Fibroblast of skin of right quadriceps (primary cell): ENCODE measurements at regions not wholly inside any gene's neighbourhood (a gene's known extent, or its start where the extent isn't known, plus 50 kb on each side); places are given as distances from the start of the nearest gene placed in this dataset.
A peak's percentile ranks its signal among the peaks of the same experiment; 100 is the strongest.
"Not testable (repeated sequence)": the region's sequence is repeated elsewhere in the genome, so short reads cannot be mapped to it uniquely, and the experiment has no call there.

Source experiments
- DNase-seq: peaks from one replicate; pipeline ENCODE4 v3.0.0-alpha.2; 2013

DNA sequence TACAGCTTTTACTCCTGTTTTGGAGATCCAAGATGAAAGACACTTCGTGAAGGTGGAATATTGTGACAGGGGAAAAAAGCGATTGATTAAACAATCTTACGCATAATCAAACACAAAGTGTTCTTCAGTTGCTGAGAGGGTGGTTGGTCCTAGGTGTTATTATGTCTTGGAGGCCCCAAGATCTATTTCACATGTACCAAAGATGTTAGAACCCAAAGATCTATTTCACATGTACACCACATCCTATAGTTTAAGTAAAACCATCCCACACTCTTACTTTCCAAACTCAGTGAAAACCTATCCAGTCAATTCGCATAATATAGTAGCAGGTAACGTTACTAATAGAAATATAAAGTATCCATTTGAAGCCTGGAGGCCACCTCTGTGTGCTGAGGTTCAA, 242.6 kb upstream of the MAF start:
- no peak for DNase-seq

DNA sequence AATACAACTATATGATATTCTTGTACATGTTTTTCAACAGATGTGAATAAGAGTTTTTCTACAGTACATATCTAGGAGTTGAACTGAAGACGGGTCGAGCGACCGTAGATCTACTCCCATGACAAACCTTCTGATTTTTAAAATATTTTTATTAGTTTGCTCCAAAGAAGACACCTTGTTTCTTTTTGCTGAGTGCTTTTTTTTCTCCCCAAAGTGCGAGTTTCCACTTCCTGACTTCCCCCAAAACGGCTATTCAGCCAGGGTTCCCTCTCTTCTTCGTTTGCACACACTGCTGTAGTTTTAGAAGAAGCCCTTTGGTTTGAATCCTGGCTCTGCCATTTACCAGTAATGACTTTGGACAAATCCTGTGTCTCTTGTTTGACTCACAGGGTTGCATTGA, 241.7 kb upstream of the MAF start:
- DNase-seq, result no peak

DNA sequence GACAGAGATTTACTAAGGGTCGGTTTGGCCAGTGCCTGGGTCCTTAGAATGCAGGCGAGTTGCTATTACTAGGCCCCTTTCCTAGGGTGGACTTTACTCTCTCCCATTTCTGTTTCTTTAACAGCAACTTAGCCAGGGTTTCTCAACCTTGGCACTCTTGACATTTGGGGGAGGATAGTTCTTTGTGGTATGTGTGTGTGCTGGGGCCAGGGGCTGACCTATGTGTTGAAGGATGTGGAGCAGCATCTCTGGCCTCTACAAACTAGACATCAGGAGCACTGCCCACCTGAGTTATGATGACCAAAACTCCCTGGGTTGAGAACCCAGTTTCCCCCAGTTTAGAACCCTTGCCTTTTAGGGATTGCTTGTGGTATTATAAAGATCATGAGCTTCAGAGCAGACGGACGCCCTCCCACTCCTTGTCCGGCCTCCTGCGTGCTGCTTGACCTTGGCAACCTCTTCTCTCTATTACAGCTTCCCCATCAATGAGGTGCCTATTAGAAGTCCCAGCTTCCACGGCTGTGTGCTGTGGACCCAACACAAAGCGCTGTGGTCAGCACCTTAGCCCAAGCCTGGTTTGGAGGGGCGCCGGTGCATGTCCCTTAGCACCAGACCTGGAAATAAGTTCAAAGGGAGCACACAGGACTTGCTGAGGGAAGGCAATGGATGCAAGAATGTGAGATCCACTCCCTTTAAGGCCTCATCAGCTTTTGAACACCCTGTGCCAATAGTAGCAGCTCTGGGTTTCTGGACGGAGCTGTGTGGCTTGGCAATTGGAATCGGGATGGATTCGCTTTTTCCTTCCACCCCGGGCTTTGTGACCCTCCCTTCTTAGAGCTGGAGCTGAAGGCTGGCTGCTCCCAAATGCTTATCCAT, 239.2 kb upstream of the MAF start:
- DNase-seq, result no peak

DNA sequence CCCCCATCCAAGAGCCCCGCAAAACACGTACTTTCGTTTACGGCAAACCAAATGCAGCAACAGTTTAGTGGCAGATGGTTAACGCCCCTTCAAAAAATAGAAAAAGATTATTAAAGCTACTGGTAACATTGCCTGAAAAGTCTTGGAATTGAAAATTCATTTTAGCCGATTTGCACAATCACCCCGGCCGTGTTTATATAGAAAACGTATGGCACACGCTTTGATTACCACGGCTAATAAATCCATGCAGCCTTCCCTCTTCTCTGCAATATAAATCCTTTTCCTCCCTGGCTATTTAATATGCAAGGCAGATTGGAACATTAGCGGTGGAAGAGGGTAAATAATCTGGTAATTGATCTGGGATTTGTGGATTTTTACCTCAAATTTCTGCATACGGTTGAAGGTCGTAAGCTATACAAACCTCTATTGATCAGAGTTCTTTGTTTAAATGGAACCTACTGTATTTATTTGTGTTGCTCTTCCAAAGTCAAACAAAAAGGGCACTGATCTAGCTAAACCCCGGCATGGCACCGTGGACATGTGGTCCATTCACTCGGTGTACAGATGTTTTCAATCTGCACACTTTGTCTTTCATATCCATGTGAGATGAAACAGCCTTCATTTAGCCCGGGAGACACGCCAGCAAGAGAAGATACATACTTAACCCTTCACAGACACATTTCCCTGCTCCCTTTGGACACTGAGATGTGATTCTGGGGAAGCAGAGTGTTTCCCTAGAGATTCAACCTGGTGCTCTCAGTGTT, 238.1 kb upstream of the MAF start:
- peak; percentile 53 for DNase-seq

DNA sequence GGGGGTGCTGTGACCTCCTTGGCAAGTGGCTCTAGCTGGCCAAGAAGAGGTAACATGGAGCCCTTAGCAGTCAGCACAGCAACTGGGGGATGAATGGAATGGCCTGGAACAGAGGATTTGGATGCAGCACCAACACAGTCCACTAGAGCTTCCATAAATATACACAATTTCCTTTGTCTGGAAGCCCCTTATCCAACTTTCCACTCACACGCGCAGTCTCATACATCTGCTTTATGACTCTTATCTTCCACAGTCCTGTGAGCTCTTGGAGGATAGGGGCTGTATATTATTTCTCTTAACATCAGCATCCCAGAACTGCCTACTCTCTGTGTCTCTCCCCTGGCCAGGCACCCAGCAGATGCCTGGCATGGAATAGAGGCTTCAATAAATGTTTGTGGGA, 235.6 kb upstream of the MAF start:
- no peak for DNase-seq

GRCh38 chr16:79835194-79835593, 234.7 kb upstream of the MAF start:
- DNase-seq, result peak; percentile 27

- DNase-seq, result no peak
These were observed 234.2 kb upstream of the MAF start for GRCh38 chr16:79834720-79835119.

DNA sequence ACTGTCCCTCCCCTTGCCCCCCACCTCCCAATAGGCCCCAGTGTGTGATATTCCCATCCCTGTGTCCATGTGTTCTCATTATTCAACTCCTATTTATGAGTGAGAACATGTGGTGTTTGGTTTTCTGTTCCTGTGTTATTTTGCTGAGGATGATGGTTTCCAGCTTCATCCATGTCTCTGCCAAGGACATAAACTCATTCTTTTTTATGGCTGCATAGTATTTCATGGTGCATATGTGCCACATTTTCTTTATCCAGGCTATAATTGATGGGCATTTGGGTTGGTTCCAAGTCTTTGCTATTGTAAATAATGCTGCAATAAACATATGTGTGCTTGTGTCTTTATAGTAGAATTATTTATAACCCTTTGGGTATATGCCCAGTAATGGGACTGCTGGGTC, 233.5 kb upstream of the MAF start:
- DNase-seq, result not testable (repeated sequence)

GRCh38 chr16:79833559-79833958, 233.0 kb upstream of the MAF start:
- DNase-seq, result no peak

DNA sequence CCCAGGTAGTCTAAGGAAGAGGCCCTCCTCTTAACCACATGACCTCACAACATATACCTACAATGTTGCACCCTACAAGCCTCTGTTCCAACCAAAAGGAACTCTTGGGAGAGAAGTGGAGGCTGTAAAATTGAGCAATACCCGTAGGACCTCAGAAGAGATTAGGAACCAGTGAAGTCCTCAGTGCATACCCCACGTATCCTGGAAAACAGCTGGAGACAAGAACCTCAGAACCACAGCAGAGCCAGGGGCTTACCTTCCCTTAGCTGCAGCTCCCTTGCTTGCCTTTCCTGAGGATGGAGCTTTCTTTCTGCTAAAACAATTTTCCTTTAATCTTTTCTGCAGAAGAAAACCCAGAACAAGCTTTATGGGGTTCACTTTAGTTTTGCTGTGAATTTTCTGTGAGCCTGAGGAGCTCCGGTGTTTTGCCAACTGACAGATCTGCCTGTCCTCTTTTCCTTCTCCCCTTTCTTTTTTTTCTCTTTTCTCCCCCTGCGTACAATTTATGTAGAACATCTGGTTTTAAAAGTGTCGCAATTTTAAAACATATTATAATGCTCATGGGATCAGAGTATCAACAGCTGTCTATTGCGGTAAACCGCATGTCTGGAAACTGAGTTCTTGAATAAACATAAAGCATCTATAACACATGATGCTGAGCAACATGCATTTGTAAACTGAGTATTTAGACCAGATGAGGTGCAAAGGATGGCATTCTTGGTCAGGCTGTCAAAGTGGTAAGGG, 226.4 kb upstream of the MAF start:
- peak; percentile 42 for DNase-seq

DNA sequence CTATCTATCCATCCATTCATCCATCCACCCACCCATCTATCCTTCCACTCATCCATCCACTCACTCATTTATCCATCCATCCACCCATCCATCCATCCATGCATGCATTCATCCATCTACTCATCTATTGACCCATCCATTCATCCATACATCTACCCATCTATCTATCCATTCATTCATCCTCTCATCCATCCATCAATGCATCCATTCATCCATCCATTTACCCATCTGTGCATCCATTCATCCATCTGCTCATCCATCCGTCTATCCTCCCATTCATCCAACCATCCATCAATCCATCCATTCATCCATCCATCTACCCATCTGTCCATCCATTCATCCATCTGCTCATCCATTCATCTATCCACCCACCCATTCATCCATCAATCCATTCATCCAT, 224.5 kb upstream of the MAF start:
- no peak for DNase-seq

DNA sequence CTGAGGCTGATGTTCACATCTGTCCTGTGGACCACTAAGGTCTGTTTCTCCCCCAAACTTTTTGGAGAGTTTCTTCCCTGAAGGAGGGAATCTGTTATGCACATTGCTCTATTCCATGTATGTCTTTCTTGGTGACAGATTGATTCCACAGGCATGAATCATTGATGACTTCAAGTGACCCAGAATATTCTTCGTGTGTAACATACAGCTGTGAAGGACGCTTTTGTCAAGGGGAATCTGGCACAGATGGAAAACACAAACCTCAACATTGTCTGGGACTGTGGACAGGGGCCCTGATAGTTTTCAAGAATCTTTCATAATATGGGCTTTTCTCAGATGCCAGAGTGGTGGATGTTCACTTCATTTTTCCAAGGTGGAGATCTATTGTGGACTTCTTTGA, 223.1 kb upstream of the MAF start:
- no peak for DNase-seq

- DNase-seq, result no peak
These were observed 221.4 kb upstream of the MAF start for GRCh38 chr16:79821911-79822310.

- DNase-seq, result no peak
These were observed 215.6 kb upstream of the MAF start for GRCh38 chr16:79816081-79816497.

GRCh38 chr16:79815049-79815448, 214.5 kb upstream of the MAF start:
- no peak for DNase-seq

- no peak for DNase-seq
These were observed 213.6 kb upstream of the MAF start for GRCh38 chr16:79814124-79814523.

DNA sequence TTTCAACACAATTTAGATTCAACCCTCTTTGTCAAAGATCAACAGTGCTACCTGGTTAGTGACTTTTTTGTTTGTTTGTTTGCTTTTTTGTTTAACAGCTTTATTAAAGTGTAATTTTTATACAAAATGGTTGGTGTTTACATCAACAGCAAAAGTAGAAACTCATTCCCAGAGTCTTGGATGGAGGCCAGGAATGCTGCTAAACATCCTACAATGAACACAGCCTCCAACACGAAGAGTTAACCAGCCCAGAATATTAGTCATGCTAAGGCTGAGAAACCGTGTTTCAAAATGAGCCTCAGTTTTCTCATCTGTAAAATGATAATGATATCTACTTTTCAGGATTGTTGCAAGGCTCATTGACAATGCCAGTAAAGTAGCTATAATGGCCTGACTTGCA, 211.0 kb upstream of the MAF start:
- no peak for DNase-seq

GRCh38 chr16:79810449-79811189, 210.1 kb upstream of the MAF start:
- no peak for DNase-seq

GRCh38 chr16:79809376-79809775, 208.8 kb upstream of the MAF start:
- no peak for DNase-seq

DNA sequence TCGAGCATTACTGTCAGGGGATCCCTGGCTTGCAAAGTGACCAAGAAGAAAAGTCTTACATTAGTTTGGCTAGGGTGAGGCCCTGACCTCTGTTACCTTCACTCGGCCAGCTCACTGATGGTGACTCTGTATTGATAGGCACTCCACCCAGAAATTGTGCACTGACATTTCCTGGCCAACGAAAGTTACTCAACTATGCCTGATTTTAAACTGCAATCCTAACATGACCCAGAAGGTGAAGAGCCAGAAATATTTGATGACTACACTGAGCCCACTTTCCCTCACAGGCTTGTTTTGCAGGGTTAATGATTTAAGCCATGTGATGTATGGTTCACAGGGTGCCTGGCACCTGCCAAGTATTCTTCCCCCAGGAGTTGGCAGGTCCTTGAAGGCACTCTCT, 208.2 kb upstream of the MAF start:
- DNase-seq, result no peak

DNA sequence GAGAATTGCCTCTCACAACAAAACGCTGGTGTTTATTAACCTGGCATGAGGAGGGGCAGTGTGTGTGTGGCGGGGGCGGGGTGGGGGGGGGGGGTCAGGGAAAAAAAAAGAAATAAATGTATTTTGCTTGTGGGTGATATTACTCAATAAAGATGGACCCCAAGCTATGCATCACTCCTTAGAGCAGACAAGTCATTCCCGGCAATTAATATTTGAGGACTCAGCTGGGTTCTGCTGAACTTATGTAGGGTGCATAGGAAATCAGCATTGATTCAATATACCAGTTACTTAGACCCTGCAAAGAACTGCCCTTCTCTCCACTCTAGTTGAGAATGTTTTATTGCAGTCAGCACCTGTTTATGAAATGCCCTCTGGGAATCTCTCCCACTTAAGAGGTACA, 206.2 kb upstream of the MAF start:
- no peak for DNase-seq

DNA sequence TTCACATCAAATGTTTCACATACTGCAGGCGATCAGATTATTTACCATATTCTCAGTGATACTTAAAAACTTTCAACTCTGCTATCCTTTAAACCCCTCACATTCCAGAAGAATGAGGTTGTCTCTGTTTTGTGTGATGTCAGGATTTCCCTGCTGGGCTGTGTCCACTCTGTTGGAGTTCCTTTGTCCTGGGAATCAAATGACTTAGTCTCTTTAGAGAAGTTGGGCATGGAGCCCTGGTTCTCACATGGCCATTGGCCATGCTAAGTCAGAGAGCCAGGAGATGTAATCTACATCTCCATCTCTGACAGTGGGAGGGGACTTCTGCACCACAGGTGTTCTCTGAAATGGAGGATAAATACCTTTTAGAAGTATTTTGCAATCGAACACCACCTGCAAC, 205.1 kb upstream of the MAF start:
- DNase-seq, result no peak

DNA sequence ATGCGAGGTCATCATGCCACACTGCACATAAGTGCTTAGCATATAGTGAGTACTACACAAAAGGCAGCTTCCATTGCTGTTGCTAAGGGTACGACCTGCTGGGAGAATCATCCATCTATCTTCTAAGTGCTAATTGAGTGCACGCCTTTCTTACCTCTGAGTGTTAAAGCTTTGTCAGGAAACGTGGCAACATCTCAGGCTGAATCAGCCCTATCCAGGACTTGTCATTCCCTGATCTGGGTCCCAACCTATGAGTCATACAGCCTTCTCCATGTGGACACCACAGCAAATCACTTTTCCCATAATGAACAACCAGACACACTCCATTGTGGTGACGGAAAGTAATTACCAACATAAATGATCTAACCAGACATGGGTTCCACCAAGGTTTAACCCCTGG, 201.1 kb upstream of the MAF start:
- peak; percentile 12 for DNase-seq
